ENCODE measurements at regions not wholly inside any gene's neighbourhood (a gene's known extent, or its start where the extent isn't known, plus 50 kb on each side); places are given as distances from the start of the nearest gene placed in this dataset.

DNA sequence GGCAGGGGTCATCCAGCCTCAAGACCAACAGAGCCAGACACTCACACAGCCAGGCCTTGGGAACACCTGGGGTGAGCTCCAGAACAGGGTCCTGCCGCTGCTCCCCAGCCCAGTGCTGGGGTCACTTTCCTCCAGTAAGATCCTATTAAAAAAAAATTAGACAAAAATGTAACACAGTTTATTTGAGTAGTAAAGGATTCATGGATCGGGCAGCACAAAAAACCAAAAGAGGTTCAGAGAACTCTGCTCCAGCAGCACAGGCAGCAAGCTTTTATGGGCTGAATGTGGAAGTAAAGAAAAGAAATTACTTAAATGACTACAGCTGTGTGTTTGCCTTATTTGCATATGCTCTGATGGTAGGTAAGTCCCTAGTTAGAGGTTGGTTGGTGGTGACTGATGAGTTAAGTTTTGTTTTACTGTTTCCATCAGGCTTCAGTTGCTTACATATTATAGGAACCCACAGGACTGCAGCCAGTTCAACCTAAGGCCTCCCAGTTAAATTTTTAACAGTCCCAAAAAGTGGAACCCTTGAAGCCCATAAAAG is 80.5 kb upstream of the FGFR2 start:
- no peak for TF ChIP-seq CTCF (IDR thresholded peaks at IDR 0.05 in 8 of 11, conservative IDR thresholded peaks at IDR 0.05 in 3 of 11)
- no peak for TF ChIP-seq POLR2A (IDR thresholded peaks at IDR 0.05)

All from spleen (tissue), 7 donors.